CD14-positive monocyte (primary cell): ENCODE measurements at regions not wholly inside any gene's neighbourhood (a gene's known extent, or its start where the extent isn't known, plus 50 kb on each side); places are given as distances from the start of the nearest gene placed in this dataset.

Experiments used
- DNase-seq, 3 donors: peaks; one replicate each; pipeline ENCODE4 v3.0.0-alpha.2; 2011 to 2022
- H2AFZ ChIP-seq: 2 replicates; pipeline ENCODE4 v1.6.0; 2012; ENCODE audit warnings: mild to moderate bottlenecking, low read depth, low read length, inconsistent platforms; ENCODE audit not compliant: insufficient read depth, poor library complexity, severe bottlenecking
- H3K27ac ChIP-seq, 2 donors: 1 replicate in 1 of 2; 2 replicates in 1 of 2; pipeline ENCODE4 v1.5.1; 2012 to 2013; ENCODE audit warnings: low read length in 2 of 2, control low read depth in 1 of 2, inconsistent platforms in 1 of 2, low read depth in 1 of 2, mild to moderate bottlenecking in 1 of 2
- H3K27me3 ChIP-seq, 2 donors: one replicate each; pipeline versions ENCODE4 v1.6.0 to v1.6.1; 2011 to 2013; ENCODE audit warnings: low read length in 2 of 2; ENCODE audit not compliant: control insufficient read depth in 2 of 2, insufficient read depth in 2 of 2
- H3K36me3 ChIP-seq, 2 donors: replicated peaks in 1 of 2; 1 replicate in 1 of 2; 2 replicates in 1 of 2; pipeline versions ENCODE4 v1.5.1 to v1.6.1; 2012 to 2013; ENCODE audit warnings: low read length in 2 of 2, control low read depth in 1 of 2, inconsistent platforms in 1 of 2, mild to moderate bottlenecking in 1 of 2; ENCODE audit not compliant: insufficient read depth in 2 of 2, control insufficient read depth in 1 of 2
- H3K4me1 ChIP-seq, 2 donors: 1 replicate in 1 of 2; 2 replicates in 1 of 2; pipeline versions ENCODE4 v1.5.1 to v1.6.1; 2012 to 2013; ENCODE audit warnings: low read length in 2 of 2, control low read depth in 1 of 2, inconsistent platforms in 1 of 2, mild to moderate bottlenecking in 1 of 2, moderate library complexity in 1 of 2; ENCODE audit not compliant: insufficient read depth in 2 of 2, control insufficient read depth in 1 of 2
- H3K4me2 ChIP-seq: replicated peaks from 2 replicates; pipeline ENCODE3; 2012; ENCODE audit warnings: low read length, moderate library complexity, mild to moderate bottlenecking; ENCODE audit not compliant: poor library complexity, severe bottlenecking; ENCODE audit errors: extremely low read depth
- H3K4me3 ChIP-seq, 3 experiments: fragments of 200-600 bp in 1 of 3; sonication (generic) in 1 of 3; replicated peaks in 1 of 3; 1 replicate in 2 of 3; 2 replicates in 1 of 3; pipeline ENCODE4 v1.5.1; 2011 to 2013; ENCODE audit warnings: low read length in 3 of 3, mild to moderate bottlenecking in 3 of 3, control low read depth in 2 of 3, low read depth in 2 of 3, inconsistent platforms in 1 of 3, moderate library complexity in 1 of 3
- H3K79me2 ChIP-seq: 2 replicates; pipeline ENCODE4 v1.6.0; 2012; ENCODE audit warnings: mild to moderate bottlenecking, control low read depth, inconsistent platforms, low read length, moderate library complexity; ENCODE audit not compliant: insufficient read depth
- H3K9ac ChIP-seq: 2 replicates; pipeline ENCODE4 v1.6.0; 2017; ENCODE audit warnings: low read length, mild to moderate bottlenecking; ENCODE audit not compliant: insufficient read depth, poor library complexity, severe bottlenecking
- H3K9me3 ChIP-seq, 2 donors: replicated peaks in 1 of 2; 1 replicate in 1 of 2; 2 replicates in 1 of 2; pipeline versions ENCODE4 v1.5.1 to v1.6.1; 2012 to 2013; ENCODE audit warnings: low read length in 2 of 2, control low read depth in 1 of 2; ENCODE audit not compliant: control insufficient read depth in 1 of 2, insufficient read depth in 1 of 2
- H4K20me1 ChIP-seq: 2 replicates; pipeline ENCODE4 v1.6.0; 2012; ENCODE audit warnings: mild to moderate bottlenecking, low read length, control low read depth, moderate library complexity; ENCODE audit not compliant: insufficient read depth
- H3K27ac Mint-ChIP-seq, 7 donors: one replicate each; pipeline ENCODE4 v1.8.0; 2020; ENCODE audit warnings: mild to moderate bottlenecking in 7 of 7, mixed read lengths in 7 of 7, moderate library complexity in 6 of 7, inconsistent platforms in 2 of 7
- H3K27me3 Mint-ChIP-seq, 3 donors: one replicate each; pipeline ENCODE4 v1.8.0; 2021 to 2022; ENCODE audit warnings: low read depth in 3 of 3, mild to moderate bottlenecking in 3 of 3, mixed read lengths in 3 of 3, moderate library complexity in 3 of 3, inconsistent platforms in 1 of 3
- H3K36me3 Mint-ChIP-seq, 2 donors: one replicate each; pipeline ENCODE4 v1.8.0; 2020; ENCODE audit warnings: mixed read lengths in 2 of 2, inconsistent platforms in 1 of 2, mild to moderate bottlenecking in 1 of 2
- H3K4me1 Mint-ChIP-seq: one replicate; pipeline ENCODE4 v1.8.0; 2020; ENCODE audit warnings: mild to moderate bottlenecking, mixed read lengths
- H3K4me3 Mint-ChIP-seq, 2 donors: one replicate each; pipeline ENCODE4 v1.8.0; 2020; ENCODE audit warnings: mild to moderate bottlenecking in 2 of 2, mixed read lengths in 2 of 2, moderate library complexity in 1 of 2
- H3K9me3 Mint-ChIP-seq, 7 donors: one replicate each; pipeline ENCODE4 v1.8.0; 2020 to 2022; ENCODE audit warnings: mixed read lengths in 7 of 7, mild to moderate bottlenecking in 6 of 7, moderate library complexity in 6 of 7, inconsistent platforms in 2 of 7
- CTCF ChIP-seq: fragments of 200-600 bp; IDR thresholded peaks from one replicate; pipeline ENCODE4 v1.8.0; 2022; ENCODE audit warnings: antibody characterized with exemption, mild to moderate bottlenecking
- WGBS: methylation state at CpG from one replicate; pipeline ENCODE4 v1.1.5; 2013; ENCODE audit warnings: missing lambda C conversion rate; ENCODE audit not compliant: insufficient coverage; 5-methylcytosine and 5-hydroxymethylcytosine counted together
- intact Hi-C, 2 donors: fragments of 100-400 bp; cut with micrococcal nuclease; formaldehyde crosslinking; loops; one replicate each; pipeline versions ENCODE4 v1.15.0 to v1.15.1; 2023

GRCh38 chr10:3425716-3426115 lies 253.1 kb upstream of the PITRM1 start:
- no peaks in the 10 kb centered on the region for H3K36me3 ChIP-seq
- Mint-ChIP-seq H3K36me3 (no peaks in the 10 kb centered on the region), H3K4me3 (no peak overlapping the region), H3K27me3 (peaks cover 2 to 8% (median 4%) of the 10 kb centered on the region in 3 donors), H3K9me3 (peaks cover 0 to 6% (median 3%) of the 10 kb centered on the region in 7 donors), H3K27ac (no peak overlapping the region), H3K4me1 (peaks cover 11% of the 10 kb centered on the region)
- H4K20me1 ChIP-seq = no peaks in the 10 kb centered on the region
- H3K27me3 ChIP-seq = no peaks in the 10 kb centered on the region
- intact Hi-C loops = no loop called here
- no peak overlapping the region for H2AFZ ChIP-seq
- H3K4me1 ChIP-seq = peaks cover 8 to 11% of the 10 kb centered on the region in 2 donors
- H3K9me3 ChIP-seq = peaks cover 0 to 4% of the 10 kb centered on the region in 2 donors
- no peak overlapping the region for H3K27ac ChIP-seq
- TF ChIP-seq CTCF = no peak
- no peak overlapping the region for H3K4me3 ChIP-seq
- WGBS = 98% methylated on average over 4 of the region's 6 CpGs
- H3K4me2 ChIP-seq = no peak overlapping the region
- no peaks in the 10 kb centered on the region for H3K79me2 ChIP-seq
- H3K9ac ChIP-seq = no peak overlapping the region
- no peak for DNase-seq

- Histone ChIP-seq H3K4me3 (no peak overlapping the region), H3K9me3 (no peaks in the 10 kb centered on the region), H3K4me2 (no peak overlapping the region), H3K79me2 (no peaks in the 10 kb centered on the region), H3K27me3 (no peaks in the 10 kb centered on the region), H3K27ac (no peak overlapping the region), H3K9ac (no peak overlapping the region), H4K20me1 (no peaks in the 10 kb centered on the region), H3K36me3 (no peaks in the 10 kb centered on the region), H3K4me1 (peaks cover 8 to 11% of the 10 kb centered on the region in 2 donors), H2AFZ (no peak overlapping the region)
- H3K4me3 Mint-ChIP-seq = no peak overlapping the region
- H3K36me3 Mint-ChIP-seq = no peaks in the 10 kb centered on the region
- no peak overlapping the region for H3K27ac Mint-ChIP-seq
- H3K4me1 Mint-ChIP-seq = peaks cover 14% of the 10 kb centered on the region
- no CpG with 5 or more reads among the region's 5 CpGs for WGBS
- TF ChIP-seq CTCF = no peak
- DNase-seq = no peak
- peaks cover 0 to 3% (median 0%) of the 10 kb centered on the region in 7 donors for H3K9me3 Mint-ChIP-seq
- intact Hi-C loops = no loop called here
- H3K27me3 Mint-ChIP-seq = peaks cover 2 to 9% (median 7%) of the 10 kb centered on the region in 3 donors
Measured at GRCh38 chr10:3425261-3425660, 252.7 kb upstream of the PITRM1 start.
